ENCODE measurements at regions not wholly inside any gene's neighbourhood (a gene's known extent, or its start where the extent isn't known, plus 50 kb on each side); places are given as distances from the start of the nearest gene placed in this dataset.

- no peak overlapping the region for H3K4me3 ChIP-seq (ENCODE audit: low read length)
- no peak for DNase-seq (ENCODE audit: low read depth)
- no peak for TF ChIP-seq CTCF (conservative IDR thresholded peaks at IDR 0.05; ENCODE audit: low read depth, low read length)
These were observed 454.2 kb upstream of the CLINT1 start for GRCh38 chr5:158313027-158313732.

DNA sequence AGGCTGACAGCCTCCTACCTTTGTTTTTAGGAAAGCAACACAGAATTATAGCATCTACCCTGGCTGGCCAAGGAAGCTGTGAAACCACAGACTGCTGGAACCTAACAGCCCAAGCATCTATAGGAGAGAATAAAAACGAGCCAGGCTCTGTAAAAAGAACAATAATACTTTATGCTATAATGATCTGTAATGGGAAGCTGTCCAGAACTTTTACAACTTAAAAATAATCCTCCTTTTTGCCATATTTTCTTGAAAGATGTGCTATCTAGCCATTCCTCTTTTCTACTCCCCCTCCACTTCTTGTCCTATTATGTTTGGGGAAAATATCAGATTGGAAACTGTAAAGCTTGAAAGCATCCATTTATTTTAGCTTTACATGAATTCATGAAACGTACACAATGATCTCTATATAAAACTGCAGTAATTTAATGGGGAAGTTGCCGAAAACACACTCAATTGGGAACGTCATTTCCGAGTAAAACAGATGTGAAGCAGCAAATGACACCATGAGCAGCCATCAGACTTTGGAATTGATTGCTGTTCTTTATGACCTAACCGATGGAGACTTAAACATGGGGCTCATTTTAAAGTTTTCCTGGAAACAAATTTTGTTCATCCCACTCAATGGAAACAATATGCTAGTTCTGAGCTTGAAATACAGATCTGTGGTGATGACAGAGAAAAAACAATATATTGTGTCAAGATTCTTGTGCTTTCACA, 450.3 kb upstream of the CLINT1 start:
- TF ChIP-seq CTCF (conservative IDR thresholded peaks at IDR 0.05; ENCODE audit: low read depth, low read length) = no peak
- DNase-seq (ENCODE audit: low read depth) = no peak
- no peak overlapping the region for H3K4me3 ChIP-seq (ENCODE audit: low read length)

GRCh38 chr5:158308429-158309025, 449.6 kb upstream of the CLINT1 start:
- no peak for DNase-seq (ENCODE audit: low read depth)
- H3K4me3 ChIP-seq (ENCODE audit: low read length) = no peak overlapping the region
- no peak for TF ChIP-seq CTCF (conservative IDR thresholded peaks at IDR 0.05; ENCODE audit: low read depth, low read length)

DNA sequence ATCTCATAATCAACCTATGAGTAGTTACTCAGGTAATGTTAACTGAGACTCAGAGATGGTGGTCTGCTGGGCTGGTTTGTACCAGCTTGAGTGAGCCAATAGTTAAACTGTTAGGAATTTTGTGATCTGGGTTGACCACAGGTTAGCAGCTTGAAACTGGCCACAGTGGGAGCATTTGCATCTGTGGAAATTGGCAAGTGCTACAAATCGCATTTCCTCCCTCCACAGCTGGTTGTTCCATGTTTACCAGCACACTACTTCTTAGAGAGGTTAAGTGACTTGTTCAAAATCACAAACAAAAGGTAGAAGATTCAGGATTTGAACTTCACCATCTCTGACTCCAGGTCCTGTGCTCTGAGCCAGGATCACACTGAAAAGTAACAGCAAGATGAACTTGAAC, 446.9 kb upstream of the CLINT1 start:
- no peak for DNase-seq (ENCODE audit: low read depth)
- H3K4me3 ChIP-seq (ENCODE audit: low read length) = no peak overlapping the region
- no peak for TF ChIP-seq CTCF (conservative IDR thresholded peaks at IDR 0.05; ENCODE audit: low read depth, low read length)

GRCh38 chr5:158304607-158305006, 445.7 kb upstream of the CLINT1 start:
- no peak for DNase-seq (ENCODE audit: low read depth)
- H3K4me3 ChIP-seq (ENCODE audit: low read length) = no peak overlapping the region
- TF ChIP-seq CTCF (conservative IDR thresholded peaks at IDR 0.05; ENCODE audit: low read depth, low read length) = no peak

GRCh38 chr5:158303883-158304282, 444.9 kb upstream of the CLINT1 start:
- H3K4me3 ChIP-seq (ENCODE audit: low read length) = no peak overlapping the region
- DNase-seq (ENCODE audit: low read depth) = no peak
- no peak for TF ChIP-seq CTCF (conservative IDR thresholded peaks at IDR 0.05; ENCODE audit: low read depth, low read length)

Measured in retinal pigment epithelial cell (primary cell).